A549 (cell line): ENCODE measurements at regions not wholly inside any gene's neighbourhood (a gene's known extent, or its start where the extent isn't known, plus 50 kb on each side); places are given as distances from the start of the nearest gene placed in this dataset.

Source experiments
- ATAC-seq, 2 experiments: fragments of 200-7000 bp in 1 of 2; fragments of >200 bp in 1 of 2; cut with Nextera tagmentation in 1 of 2; cut with Tn5 transposase in 1 of 2; 3 replicates each; pipeline versions ENCODE4 v1.8.0 to v1.9.1; 2018 to 2020; ENCODE audit warnings: mild to moderate bottlenecking in 1 of 2, moderate library complexity in 1 of 2
- CTCF ChIA-PET: fragments of 300-600 bp; sonication (Branson Sonifier 250); formaldehyde crosslinking; extraction: SDS; loops from one replicate; lab custom pipeline; 2021; ENCODE audit warnings: antibody characterized with exemption, inconsistent platforms; lab: Yijun Ruan, JAX
- POLR2A ChIA-PET: fragments of 350-600 bp; formaldehyde crosslinking; extraction: SDS; loops from one replicate; lab custom pipeline; 2021; ENCODE audit warnings: antibody characterized with exemption, inconsistent platforms; lab: Yijun Ruan, JAX
- DNase-seq, 2 experiments: peaks; one replicate each; pipeline versions ENCODE4 v3.0.0 to v3.0.0-alpha.2; 2011 to 2016; ENCODE audit warnings: low read depth in 1 of 2, low spot score in 1 of 2
- FAIRE-seq: peaks from 2 replicates; lab custom pipeline; 2011; peaks lifted over from hg19 to GRCh38; lab: Jason Lieb, UNC
- H3K27ac ChIP-seq, 2 experiments: fragments of >200 bp; sonication (Bioruptor Twin); formaldehyde crosslinking; 3 replicates each; pipeline ENCODE4 v1.5.1; 2016 to 2017
- H3K4me1 ChIP-seq: fragments of >200 bp; sonication (Bioruptor Twin); formaldehyde crosslinking; 3 replicates; pipeline ENCODE4 v1.6.1; 2016
- H3K4me2 ChIP-seq: fragments of >200 bp; sonication (Bioruptor Twin); formaldehyde crosslinking; 3 replicates; pipeline ENCODE4 v1.6.1; 2016
- H3K4me3 ChIP-seq: fragments of >200 bp; sonication (Bioruptor Twin); formaldehyde crosslinking; 3 replicates; pipeline ENCODE4 v1.5.1; 2016
- H3K9me3 ChIP-seq: fragments of >200 bp; sonication (Bioruptor Twin); formaldehyde crosslinking; 3 replicates; pipeline ENCODE4 v1.6.1; 2016
- CBX2 ChIP-seq: fragments of 200-600 bp; sonication (generic); IDR thresholded peaks from 2 replicates; pipeline ENCODE4 v1.6.1; 2016; ENCODE audit warnings: low read depth, mild to moderate bottlenecking, borderline replicate concordance
- CBX8 ChIP-seq: fragments of 200-600 bp; sonication (generic); IDR thresholded peaks from 2 replicates; pipeline ENCODE4 v1.6.1; 2016
- CHD2 ChIP-seq: fragments of 150-350 bp; IDR thresholded peaks from 2 replicates; pipeline ENCODE4 v1.6.1; 2014; ENCODE audit warnings: low read length; ENCODE audit not compliant: partially characterized antibody
- EHF ChIP-seq: fragments of 250-450 bp; sonication (Bioruptor Pico); IDR thresholded peaks from 2 replicates; pipeline ENCODE4 v1.5.0; 2020; ENCODE audit warnings: mild to moderate bottlenecking
- EP300 ChIP-seq, 2 experiments: fragments of >200 bp; sonication (Bioruptor Twin); formaldehyde crosslinking; IDR thresholded peaks; 2 replicates in 1 of 2; 3 replicates in 1 of 2; pipeline ENCODE4 v1.6.1; 2016 to 2017
- FOSB ChIP-seq: fragments of 250-450 bp; sonication (Bioruptor Pico); IDR thresholded peaks from 2 replicates; pipeline ENCODE4 v1.5.0; 2020; ENCODE audit warnings: mild to moderate bottlenecking, moderate library complexity
- FOSL2 ChIP-seq, 2 experiments: fragments of 450-650 bp in 1 of 2; fragments of >200 bp in 1 of 2; sonication (Bioruptor Twin) in 1 of 2; formaldehyde crosslinking; IDR thresholded peaks; 2 replicates each; pipeline versions ENCODE4 v1.5.0 to v1.6.1; 2016 to 2020; ENCODE audit warnings: mild to moderate bottlenecking in 1 of 2, moderate library complexity in 1 of 2
- FOXS1 ChIP-seq: fragments of 250-450 bp; sonication (Bioruptor Pico); IDR thresholded peaks from 2 replicates; pipeline ENCODE4 v1.5.0; 2020; ENCODE audit warnings: mild to moderate bottlenecking, moderate library complexity
- HOXA7 ChIP-seq: fragments of 250-450 bp; sonication (Bioruptor Pico); IDR thresholded peaks from 2 replicates; pipeline ENCODE4 v1.5.0; 2020; ENCODE audit warnings: mild to moderate bottlenecking, moderate library complexity
- HOXB13 ChIP-seq: fragments of 250-450 bp; sonication (Bioruptor Pico); IDR thresholded peaks from 2 replicates; pipeline ENCODE4 v1.5.0; 2020; ENCODE audit warnings: low read depth, mild to moderate bottlenecking, moderate library complexity
- HOXB5 ChIP-seq: fragments of 250-450 bp; sonication (Bioruptor Pico); IDR thresholded peaks from 2 replicates; pipeline ENCODE4 v1.5.0; 2020; ENCODE audit warnings: mild to moderate bottlenecking, moderate library complexity
- JUN ChIP-seq, 2 experiments: fragments of >200 bp; sonication (Bioruptor Twin); formaldehyde crosslinking; IDR thresholded peaks; 2 replicates in 1 of 2; 3 replicates in 1 of 2; pipeline ENCODE4 v1.6.1; 2016 to 2017
- JUNB ChIP-seq: fragments of >200 bp; sonication (Bioruptor Twin); formaldehyde crosslinking; IDR thresholded peaks from 2 replicates; pipeline ENCODE4 v1.6.1; 2016
- KDM1A ChIP-seq: fragments of 200-600 bp; sonication (generic); IDR thresholded peaks from 2 replicates; pipeline ENCODE4 v1.6.1; 2016; ENCODE audit warnings: low read depth, mild to moderate bottlenecking
- KDM5A ChIP-seq: fragments of 200-600 bp; sonication (generic); IDR thresholded peaks from 2 replicates; pipeline ENCODE4 v1.6.1; 2016; ENCODE audit warnings: antibody characterized with exemption, mild to moderate bottlenecking
- NPAS2 ChIP-seq: fragments of 250-450 bp; sonication (Bioruptor Pico); IDR thresholded peaks from 2 replicates; pipeline ENCODE4 v1.8.0; 2022; ENCODE audit warnings: mild to moderate bottlenecking, moderate library complexity, borderline replicate concordance
- PHF8 ChIP-seq: fragments of 200-600 bp; sonication (generic); IDR thresholded peaks from 2 replicates; pipeline ENCODE4 v1.6.1; 2016; ENCODE audit warnings: low read depth, mild to moderate bottlenecking, antibody characterized with exemption, moderate library complexity, borderline replicate concordance
- POLR2AphosphoS2 ChIP-seq: conservative IDR thresholded peaks from 2 replicates; pipeline ENCODE4 v1.6.1; 2012; ENCODE audit warnings: low read length, improper control_type of control experiment, inconsistent platforms
- RCOR1 ChIP-seq: fragments of 150-350 bp; IDR thresholded peaks from 2 replicates; pipeline ENCODE4 v1.6.1; 2014; ENCODE audit warnings: antibody characterized with exemption, low read length, low read depth
- RNF2 ChIP-seq: fragments of 200-600 bp; sonication (generic); IDR thresholded peaks from 2 replicates; pipeline ENCODE4 v1.6.1; 2016; ENCODE audit warnings: low read depth, mild to moderate bottlenecking, antibody characterized with exemption, moderate library complexity, borderline replicate concordance
- SREBF2 ChIP-seq: fragments of 450-650 bp; IDR thresholded peaks from 2 replicates; pipeline ENCODE4 v1.6.1; 2014; ENCODE audit warnings: mild to moderate bottlenecking, moderate library complexity
- TP53 ChIP-seq: fragments of 250-450 bp; sonication (Bioruptor Pico); IDR thresholded peaks from 2 replicates; pipeline ENCODE4 v1.5.0; 2021; ENCODE audit warnings: mild to moderate bottlenecking, moderate library complexity
- ZC3H11A ChIP-seq: fragments of 450-650 bp; IDR thresholded peaks from 2 replicates; pipeline ENCODE4 v1.6.1; 2014; ENCODE audit warnings: antibody characterized with exemption, mild to moderate bottlenecking
- ZFP36 ChIP-seq: fragments of 450-650 bp; IDR thresholded peaks from 2 replicates; pipeline ENCODE4 v1.6.1; 2014; ENCODE audit warnings: borderline replicate concordance; ENCODE audit not compliant: partially characterized antibody
- WGBS: methylation state at CpG from one replicate; pipeline ENCODE4 v1.1.6; 2017; ENCODE audit errors: missing lambda C conversion rate; 5-methylcytosine and 5-hydroxymethylcytosine counted together
- TF ChIP-seq, protein P1 (sequence below): IDR thresholded peaks from 2 replicates; pipeline ENCODE4 v1.6.1; 2012
- TF ChIP-seq, protein P2 (sequence below): fragments of >200 bp; sonication (Bioruptor Twin); formaldehyde crosslinking; IDR thresholded peaks from 3 replicates; pipeline ENCODE4 v1.6.1; 2016
- TF ChIP-seq, protein P3 (sequence below): fragments of 450-650 bp; IDR thresholded peaks from 2 replicates; pipeline ENCODE4 v1.6.1; 2014; ENCODE audit warnings: antibody characterized with exemption
- TF ChIP-seq, protein P4 (sequence below): IDR thresholded peaks from 2 replicates; pipeline ENCODE4 v1.6.1; 2012; ENCODE audit warnings: low read depth, borderline replicate concordance
- TF ChIP-seq, protein P5 (sequence below): fragments of 250-450 bp; sonication (Bioruptor Pico); IDR thresholded peaks from 2 replicates; pipeline ENCODE4 v1.5.0; 2021; ENCODE audit warnings: mild to moderate bottlenecking, moderate library complexity, borderline replicate concordance
- TF ChIP-seq, protein P6 (sequence below): IDR thresholded peaks from 2 replicates; pipeline ENCODE4 v1.6.1; 2012

DNA sequence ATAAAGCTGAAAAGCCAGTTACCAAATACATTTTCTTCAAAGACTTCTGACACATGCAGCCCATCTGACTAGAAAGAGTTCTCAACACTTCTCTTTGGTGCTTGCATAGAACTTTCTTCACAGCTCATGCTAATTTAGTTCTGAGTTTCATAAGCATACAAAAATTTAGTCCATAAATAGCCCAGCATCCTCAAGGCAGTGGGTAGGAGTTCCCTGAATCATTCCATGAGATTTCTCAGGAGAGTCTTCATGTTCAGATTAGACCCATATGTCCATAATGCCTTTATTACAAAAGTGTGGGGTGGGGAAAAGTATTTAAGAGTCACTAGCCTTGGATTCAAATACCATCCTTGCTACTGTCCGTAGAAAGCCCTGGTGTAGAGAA lies 290.2 kb upstream of the RGMB start:
- H3K4me2 ChIP-seq, result no peak overlapping the region
- CTCF ChIA-PET, result interaction anchor here (1.5 kb wide), 1 partner anchor 11 kb away, joined by 3 read pairs; no protein-coding TSS in a partner anchor
- TF ChIP-seq HOXA7 (CRISPR knock-in tag) (no peak), FOSB (CRISPR knock-in tag) (no peak), CHD2 (no peak), ZC3H11A (no peak), CBX2 (no peak), NPAS2 (no peak), RCOR1 (no peak), KDM5A (no peak), HOXB13 (no peak), ZFP36 (no peak), CBX8 (no peak), JUNB (no peak), SREBF2 (no peak), KDM1A (no peak), TP53 (CRISPR knock-in tag) (no peak)
- TF ChIP-seq, protein P1, sequence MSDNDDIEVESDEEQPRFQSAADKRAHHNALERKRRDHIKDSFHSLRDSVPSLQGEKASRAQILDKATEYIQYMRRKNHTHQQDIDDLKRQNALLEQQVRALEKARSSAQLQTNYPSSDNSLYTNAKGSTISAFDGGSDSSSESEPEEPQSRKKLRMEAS, result no peak
- TF ChIP-seq, protein P2, sequence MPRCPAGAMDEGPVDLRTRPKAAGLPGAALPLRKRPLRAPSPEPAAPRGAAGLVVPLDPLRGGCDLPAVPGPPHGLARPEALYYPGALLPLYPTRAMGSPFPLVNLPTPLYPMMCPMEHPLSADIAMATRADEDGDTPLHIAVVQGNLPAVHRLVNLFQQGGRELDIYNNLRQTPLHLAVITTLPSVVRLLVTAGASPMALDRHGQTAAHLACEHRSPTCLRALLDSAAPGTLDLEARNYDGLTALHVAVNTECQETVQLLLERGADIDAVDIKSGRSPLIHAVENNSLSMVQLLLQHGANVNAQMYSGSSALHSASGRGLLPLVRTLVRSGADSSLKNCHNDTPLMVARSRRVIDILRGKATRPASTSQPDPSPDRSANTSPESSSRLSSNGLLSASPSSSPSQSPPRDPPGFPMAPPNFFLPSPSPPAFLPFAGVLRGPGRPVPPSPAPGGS, result no peak
- TF ChIP-seq, protein P3, sequence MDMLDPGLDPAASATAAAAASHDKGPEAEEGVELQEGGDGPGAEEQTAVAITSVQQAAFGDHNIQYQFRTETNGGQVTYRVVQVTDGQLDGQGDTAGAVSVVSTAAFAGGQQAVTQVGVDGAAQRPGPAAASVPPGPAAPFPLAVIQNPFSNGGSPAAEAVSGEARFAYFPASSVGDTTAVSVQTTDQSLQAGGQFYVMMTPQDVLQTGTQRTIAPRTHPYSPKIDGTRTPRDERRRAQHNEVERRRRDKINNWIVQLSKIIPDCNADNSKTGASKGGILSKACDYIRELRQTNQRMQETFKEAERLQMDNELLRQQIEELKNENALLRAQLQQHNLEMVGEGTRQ, result no peak
- no peaks in the 10 kb centered on the region for H3K4me1 ChIP-seq
- no peak overlapping the region for H3K4me3 ChIP-seq
- POLR2A ChIA-PET, result no interaction called here
- no peak for DNase-seq
- no peaks in the 10 kb centered on the region for H3K9me3 ChIP-seq
- no peak for ATAC-seq
- no peak for FAIRE-seq
- WGBS, result 29% methylated on average over 1 of the region's 1 CpG
- no peak overlapping the region for H3K27ac ChIP-seq

DNA sequence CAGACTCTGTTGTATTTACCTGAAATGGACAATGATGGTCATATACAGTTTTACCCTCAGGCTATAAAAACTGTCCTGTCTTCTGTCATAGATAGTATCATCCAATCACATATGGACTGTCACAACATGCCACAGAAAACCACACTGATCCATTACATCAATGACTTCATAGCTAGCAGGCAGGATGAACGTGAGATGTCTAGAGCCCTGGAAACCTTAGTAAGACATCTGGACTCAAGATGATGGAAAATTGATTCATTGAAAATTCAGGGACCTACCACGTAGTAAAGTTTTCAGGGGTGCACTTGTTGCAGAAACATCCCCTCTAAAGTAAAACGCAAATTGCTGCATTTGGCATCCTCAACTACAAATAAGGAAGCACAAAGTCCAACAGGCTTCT lies 284.4 kb upstream of the RGMB start:
- Histone ChIP-seq H3K4me1 (no peaks in the 10 kb centered on the region), H3K27ac (no peak overlapping the region), H3K4me2 (no peak overlapping the region), H3K9me3 (peaks cover 2% of the 10 kb centered on the region; the same call in 1 of the 3 replicates), H3K4me3 (no peak overlapping the region)
- CTCF ChIA-PET, result no interaction called here
- no peak for TF ChIP-seq POLR2AphosphoS2
- TF ChIP-seq KDM1A, result no peak
- TF ChIP-seq HOXA7 (CRISPR knock-in tag), result no peak
- TF ChIP-seq, protein P4, sequence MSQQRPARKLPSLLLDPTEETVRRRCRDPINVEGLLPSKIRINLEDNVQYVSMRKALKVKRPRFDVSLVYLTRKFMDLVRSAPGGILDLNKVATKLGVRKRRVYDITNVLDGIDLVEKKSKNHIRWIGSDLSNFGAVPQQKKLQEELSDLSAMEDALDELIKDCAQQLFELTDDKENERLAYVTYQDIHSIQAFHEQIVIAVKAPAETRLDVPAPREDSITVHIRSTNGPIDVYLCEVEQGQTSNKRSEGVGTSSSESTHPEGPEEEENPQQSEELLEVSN, result no peak
- TF ChIP-seq, protein P3, result no peak
- TF ChIP-seq JUN (IDR thresholded peaks at IDR 0.05), result no peak
- no peak for TF ChIP-seq EHF (CRISPR knock-in tag)
- no peak for TF ChIP-seq FOXS1
- no peak for TF ChIP-seq EP300 (IDR thresholded peaks at IDR 0.05)
- TF ChIP-seq, protein P5, sequence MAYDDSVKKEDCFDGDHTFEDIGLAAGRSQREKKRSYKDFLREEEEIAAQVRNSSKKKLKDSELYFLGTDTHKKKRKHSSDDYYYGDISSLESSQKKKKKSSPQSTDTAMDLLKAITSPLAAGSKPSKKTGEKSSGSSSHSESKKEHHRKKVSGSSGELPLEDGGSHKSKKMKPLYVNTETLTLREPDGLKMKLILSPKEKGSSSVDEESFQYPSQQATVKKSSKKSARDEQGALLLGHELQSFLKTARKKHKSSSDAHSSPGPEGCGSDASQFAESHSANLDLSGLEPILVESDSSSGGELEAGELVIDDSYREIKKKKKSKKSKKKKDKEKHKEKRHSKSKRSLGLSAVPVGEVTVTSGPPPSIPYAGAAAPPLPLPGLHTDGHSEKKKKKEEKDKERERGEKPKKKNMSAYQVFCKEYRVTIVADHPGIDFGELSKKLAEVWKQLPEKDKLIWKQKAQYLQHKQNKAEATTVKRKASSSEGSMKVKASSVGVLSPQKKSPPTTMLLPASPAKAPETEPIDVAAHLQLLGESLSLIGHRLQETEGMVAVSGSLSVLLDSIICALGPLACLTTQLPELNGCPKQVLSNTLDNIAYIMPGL, result no peak
- TF ChIP-seq PHF8, result no peak
- TF ChIP-seq RNF2, result no peak
- no peak for TF ChIP-seq FOSL2 (IDR thresholded peaks at IDR 0.05)
- TF ChIP-seq FOSL2 (CRISPR knock-in tag; IDR thresholded peaks at IDR 0.05), result no peak
- TF ChIP-seq, protein P6, sequence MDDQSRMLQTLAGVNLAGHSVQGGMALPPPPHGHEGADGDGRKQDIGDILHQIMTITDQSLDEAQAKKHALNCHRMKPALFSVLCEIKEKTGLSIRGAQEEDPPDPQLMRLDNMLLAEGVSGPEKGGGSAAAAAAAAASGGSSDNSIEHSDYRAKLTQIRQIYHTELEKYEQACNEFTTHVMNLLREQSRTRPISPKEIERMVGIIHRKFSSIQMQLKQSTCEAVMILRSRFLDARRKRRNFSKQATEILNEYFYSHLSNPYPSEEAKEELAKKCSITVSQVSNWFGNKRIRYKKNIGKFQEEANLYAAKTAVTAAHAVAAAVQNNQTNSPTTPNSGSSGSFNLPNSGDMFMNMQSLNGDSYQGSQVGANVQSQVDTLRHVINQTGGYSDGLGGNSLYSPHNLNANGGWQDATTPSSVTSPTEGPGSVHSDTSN, result no peak
- TF ChIP-seq NPAS2, result no peak
- TF ChIP-seq, protein P2, result no peak
- TF ChIP-seq FOSB (CRISPR knock-in tag), result no peak
- no peak for TF ChIP-seq HOXB5 (CRISPR knock-in tag)
- 35% methylated on average over 3 of the region's 3 CpGs for WGBS
- POLR2A ChIA-PET, result no interaction called here
- FAIRE-seq, result no peak
- no peak for DNase-seq
- no peak for ATAC-seq
